SK-N-SH (cell line): ENCODE measurements at regions not wholly inside any gene's neighbourhood (a gene's known extent, or its start where the extent isn't known, plus 50 kb on each side); places are given as distances from the start of the nearest gene placed in this dataset.

Source experiments
- CTCF ChIA-PET: fragments of 300-600, 350-600 bp; formaldehyde crosslinking; extraction: SDS; loops from one replicate; lab custom pipeline; 2021; lab: Yijun Ruan, JAX
- POLR2A ChIA-PET: fragments of 350-600 bp; sonication (Branson Sonifier 250); formaldehyde crosslinking; extraction: SDS; loops from one replicate; lab custom pipeline; 2020; ENCODE audit warnings: antibody characterized with exemption, inconsistent platforms; lab: Yijun Ruan, JAX
- DNase-seq: peaks from one replicate; pipeline ENCODE4 v3.0.0; 2012
- H2AFZ ChIP-seq: fragments of 200-600 bp; sonication (generic); 2 replicates; pipeline ENCODE4 v1.8.1; 2016; ENCODE audit warnings: antibody characterized with exemption, mild to moderate bottlenecking, low read depth
- H3F3A ChIP-seq: fragments of 200-600 bp; sonication (generic); replicated peaks from 2 replicates; pipeline ENCODE3; 2016; ENCODE audit warnings: antibody characterized with exemption, mild to moderate bottlenecking; ENCODE audit not compliant: insufficient read depth
- H3K27ac ChIP-seq, 2 experiments: fragments of 200-500 bp in 1 of 2; fragments of 200-600 bp in 1 of 2; sonication (Bioruptor generic) in 1 of 2; sonication (generic), shearing (Covaris generic) in 1 of 2; 2 replicates each; pipeline versions ENCODE4 v1.5.1 to v1.6.1; 2014 to 2016; ENCODE audit warnings: low read depth in 2 of 2, inconsistent platforms in 1 of 2, low read length in 1 of 2, mild to moderate bottlenecking in 1 of 2, mixed read lengths in 1 of 2
- H3K27me3 ChIP-seq: fragments of 200-600 bp; sonication (generic), shearing (Covaris generic); 2 replicates; pipeline ENCODE4 v1.6.1; 2016; ENCODE audit warnings: mixed run types; ENCODE audit not compliant: insufficient read depth
- H3K36me3 ChIP-seq, 2 experiments: fragments of 200-500 bp in 1 of 2; fragments of 200-600 bp in 1 of 2; sonication (Bioruptor generic) in 1 of 2; sonication (generic) in 1 of 2; replicated peaks in 1 of 2; 2 replicates each; pipeline versions ENCODE3 to v1.5.1; 2014 to 2016; ENCODE audit warnings: low read length in 1 of 2, mild to moderate bottlenecking in 1 of 2; ENCODE audit not compliant: insufficient read depth in 2 of 2, control insufficient read depth in 1 of 2
- H3K4me1 ChIP-seq, 2 experiments: fragments of 200-500 bp in 1 of 2; fragments of 200-600 bp in 1 of 2; sonication (Bioruptor generic) in 1 of 2; sonication (generic), shearing (Covaris generic) in 1 of 2; 2 replicates each; pipeline versions ENCODE4 v1.5.1 to v1.6.1; 2014 to 2016; ENCODE audit warnings: low read depth in 1 of 2, low read length in 1 of 2, mixed run types in 1 of 2; ENCODE audit not compliant: insufficient read depth in 2 of 2, control insufficient read depth in 1 of 2
- H3K4me2 ChIP-seq: fragments of 200-600 bp; sonication (generic), shearing (Covaris generic); 2 replicates; pipeline ENCODE4 v1.6.1; 2017; ENCODE audit warnings: mixed run types
- H3K4me3 ChIP-seq, 2 experiments: fragments of 200-500 bp in 1 of 2; fragments of 200-600 bp in 1 of 2; sonication (Bioruptor generic) in 1 of 2; sonication (generic), shearing (Covaris generic) in 1 of 2; 2 replicates each; pipeline versions ENCODE4 v1.5.1 to v1.8.1; 2014 to 2016; ENCODE audit warnings: low read depth in 2 of 2, inconsistent platforms in 1 of 2, low read length in 1 of 2, mild to moderate bottlenecking in 1 of 2, mixed read lengths in 1 of 2, moderate library complexity in 1 of 2
- H3K79me2 ChIP-seq: fragments of 200-600 bp; sonication (generic); 2 replicates; pipeline ENCODE4 v1.8.1; 2017; ENCODE audit warnings: mild to moderate bottlenecking; ENCODE audit not compliant: insufficient read depth
- H3K9ac ChIP-seq: fragments of 200-600 bp; sonication (generic); 2 replicates; pipeline ENCODE4 v1.6.1; 2017; ENCODE audit warnings: mixed run types
- H3K9me2 ChIP-seq: fragments of 200-600 bp; sonication (generic); 2 replicates; pipeline ENCODE4 v1.6.1; 2017; ENCODE audit warnings: mixed run types
- H3K9me3 ChIP-seq: fragments of 200-600 bp; sonication (generic); 2 replicates; pipeline ENCODE4 v1.6.1; 2017; ENCODE audit warnings: mixed run types, mild to moderate bottlenecking, moderate library complexity
- H4K20me1 ChIP-seq: fragments of 200-600 bp; sonication (generic); 2 replicates; pipeline ENCODE4 v1.6.1; 2017; ENCODE audit warnings: mild to moderate bottlenecking, mixed run types; ENCODE audit not compliant: insufficient read depth
- CHD2 ChIP-seq: fragments of 150-350 bp; IDR thresholded peaks from 2 replicates; pipeline ENCODE4 v1.6.1; 2018; ENCODE audit warnings: low read length; ENCODE audit not compliant: partially characterized antibody
- CTCF ChIP-seq: fragments of 200-600 bp; sonication (generic); IDR thresholded peaks from 2 replicates; pipeline ENCODE4 v1.6.1; 2017; ENCODE audit warnings: antibody characterized with exemption, mild to moderate bottlenecking, moderate library complexity
- EP300 ChIP-seq, 2 experiments: IDR thresholded peaks; 2 replicates each; pipeline versions ENCODE4 v1.4.0 to v1.6.1; 2012; ENCODE audit warnings: borderline replicate concordance in 1 of 2, low read depth in 1 of 2, low read length in 1 of 2
- FOSL2 ChIP-seq: IDR thresholded peaks from 2 replicates; pipeline ENCODE4 v1.4.0; 2012; ENCODE audit warnings: low read depth, mild to moderate bottlenecking, moderate library complexity, borderline replicate concordance
- FOXJ3 ChIP-seq: sonication (generic); formaldehyde crosslinking; IDR thresholded peaks from 2 replicates; pipeline ENCODE4 v1.5.1; 2020; ENCODE audit warnings: mild to moderate bottlenecking, missing genetic modification reagents
- FOXM1 ChIP-seq: IDR thresholded peaks from 2 replicates; pipeline ENCODE4 v1.4.0; 2012; ENCODE audit warnings: low read depth, mild to moderate bottlenecking
- GATA2 ChIP-seq: sonication (generic); formaldehyde crosslinking; IDR thresholded peaks from 2 replicates; pipeline ENCODE4 v1.5.0; 2020; ENCODE audit warnings: mild to moderate bottlenecking, missing genetic modification reagents
- JUND ChIP-seq: IDR thresholded peaks from 2 replicates; pipeline ENCODE4 v1.4.0; 2012
- MAX ChIP-seq: IDR thresholded peaks from 2 replicates; pipeline ENCODE4 v1.4.0; 2012; ENCODE audit warnings: low read depth
- MEF2A ChIP-seq: IDR thresholded peaks from 2 replicates; pipeline ENCODE4 v1.4.0; 2012; ENCODE audit warnings: low read depth, borderline replicate concordance
- MXI1 ChIP-seq: IDR thresholded peaks from 2 replicates; pipeline ENCODE4 v1.6.1; 2012; ENCODE audit warnings: mild to moderate bottlenecking, low read depth, low read length, improper control_type of control experiment
- NFIC ChIP-seq: IDR thresholded peaks from 2 replicates; pipeline ENCODE4 v1.4.0; 2012; ENCODE audit warnings: borderline replicate concordance
- NRF1 ChIP-seq: IDR thresholded peaks from 2 replicates; pipeline ENCODE4 v1.6.1; 2012; ENCODE audit warnings: low read depth, mild to moderate bottlenecking, low read length
- POLR2AphosphoS5 ChIP-seq: IDR thresholded peaks from 2 replicates; pipeline ENCODE4 v1.6.1; 2012; ENCODE audit warnings: low read depth, low read length
- RAD21 ChIP-seq: IDR thresholded peaks from 2 replicates; pipeline ENCODE4 v1.6.1; 2012; ENCODE audit warnings: mild to moderate bottlenecking, low read length
- RCOR1 ChIP-seq: fragments of 150-350 bp; IDR thresholded peaks from 2 replicates; pipeline ENCODE4 v1.6.1; 2017; ENCODE audit warnings: antibody characterized with exemption, low read length
- RFX5 ChIP-seq: IDR thresholded peaks from 2 replicates; pipeline ENCODE4 v1.6.1; 2012; ENCODE audit warnings: mild to moderate bottlenecking, improper control_type of control experiment, low read length
- TCF12 ChIP-seq: IDR thresholded peaks from 2 replicates; pipeline ENCODE4 v1.4.0; 2012
- TEAD4 ChIP-seq: IDR thresholded peaks from 2 replicates; pipeline ENCODE4 v1.4.0; 2012; ENCODE audit warnings: mild to moderate bottlenecking, borderline replicate concordance; ENCODE audit not compliant: insufficient read depth
- WGBS: methylation state at CpG from one replicate; pipeline ENCODE4 v1.1.6; 2017; ENCODE audit warnings: low lambda C conversion rate; 5-methylcytosine and 5-hydroxymethylcytosine counted together
- TF ChIP-seq, protein P1 (sequence below): IDR thresholded peaks from 2 replicates; pipeline ENCODE4 v1.4.0; 2012; ENCODE audit warnings: low read depth, borderline replicate concordance

DNA sequence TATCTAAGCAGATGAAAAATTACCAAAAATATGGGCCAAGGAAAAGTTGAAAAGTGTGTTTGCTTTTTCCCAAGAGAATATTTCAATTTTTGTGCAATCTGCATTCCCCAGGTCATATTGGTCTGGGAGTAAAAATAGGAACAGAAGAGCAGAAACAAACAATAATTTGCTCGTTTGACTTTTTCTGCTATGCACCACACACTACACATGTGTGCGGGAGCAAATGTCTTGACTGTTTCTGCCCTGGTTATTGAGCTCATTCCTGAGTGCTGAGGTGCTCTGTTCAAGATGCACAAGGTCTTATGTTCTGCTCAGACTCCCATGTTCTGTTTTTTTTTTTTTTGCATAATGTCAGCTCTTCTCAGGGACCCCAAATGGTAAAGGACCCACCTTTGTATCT is 298.0 kb upstream of the MME start:
- H3K9ac ChIP-seq = no peak overlapping the region
- H3K79me2 ChIP-seq = no peaks in the 10 kb centered on the region
- CTCF ChIA-PET = no interaction called here
- no peak for DNase-seq
- no peaks in the 10 kb centered on the region for H3K9me2 ChIP-seq
- TF ChIP-seq CTCF (no peak), JUND (no peak), FOXJ3 (CRISPR knock-in tag) (no peak), FOSL2 (no peak), NFIC (no peak), NRF1 (no peak), RFX5 (no peak), RCOR1 (no peak), MAX (no peak), GATA2 (no peak), TCF12 (no peak)
- 38% methylated on average over 2 of the region's 2 CpGs for whole genome bisulfite sequencing
- no peak overlapping the region for H3K4me3 ChIP-seq
- no peaks in the 10 kb centered on the region for H3K27me3 ChIP-seq
- H3K36me3 ChIP-seq = no peaks in the 10 kb centered on the region
- no peaks in the 10 kb centered on the region for H4K20me1 ChIP-seq
- H3K27ac ChIP-seq = peak overlapping the region in 1 of 2 experiments; percentile 62; a peak in 1 of 4 replicates
- no peak overlapping the region for H3K4me2 ChIP-seq
- no peak overlapping the region for H2AFZ ChIP-seq
- POLR2A ChIA-PET = no interaction called here
- peaks cover 3% of the 10 kb centered on the region for H3F3A ChIP-seq
- H3K4me1 ChIP-seq = 0 out of 4 replicates have a peak, but pooled peaks cover 0 to 6% of the 10 kb centered on the region in 2 experiments
- H3K9me3 ChIP-seq = no peaks in the 10 kb centered on the region

- Histone ChIP-seq H2AFZ (no peak overlapping the region), H3K4me3 (no peak overlapping the region), H3K36me3 (no peaks in the 10 kb centered on the region), H3K4me2 (no peak overlapping the region), H3K9me3 (no peaks in the 10 kb centered on the region), H3F3A (peaks cover under 1% of the 10 kb centered on the region), H3K4me1 (0 out of 4 replicates have a peak, but pooled peaks cover 0 to under 1% of the 10 kb centered on the region in 2 experiments), H3K79me2 (no peaks in the 10 kb centered on the region), H3K9me2 (no peaks in the 10 kb centered on the region), H3K27me3 (no peaks in the 10 kb centered on the region), H3K27ac (peak overlapping the region in 1 of 2 experiments; percentile 62; a peak in 1 of 4 replicates), H4K20me1 (no peaks in the 10 kb centered on the region), H3K9ac (no peak overlapping the region)
- ChIA-PET POLR2A (no interaction called here), CTCF (no interaction called here)
- no peak for DNase-seq
- peak; percentile 42 for TF ChIP-seq CTCF
- TF ChIP-seq, protein P1, sequence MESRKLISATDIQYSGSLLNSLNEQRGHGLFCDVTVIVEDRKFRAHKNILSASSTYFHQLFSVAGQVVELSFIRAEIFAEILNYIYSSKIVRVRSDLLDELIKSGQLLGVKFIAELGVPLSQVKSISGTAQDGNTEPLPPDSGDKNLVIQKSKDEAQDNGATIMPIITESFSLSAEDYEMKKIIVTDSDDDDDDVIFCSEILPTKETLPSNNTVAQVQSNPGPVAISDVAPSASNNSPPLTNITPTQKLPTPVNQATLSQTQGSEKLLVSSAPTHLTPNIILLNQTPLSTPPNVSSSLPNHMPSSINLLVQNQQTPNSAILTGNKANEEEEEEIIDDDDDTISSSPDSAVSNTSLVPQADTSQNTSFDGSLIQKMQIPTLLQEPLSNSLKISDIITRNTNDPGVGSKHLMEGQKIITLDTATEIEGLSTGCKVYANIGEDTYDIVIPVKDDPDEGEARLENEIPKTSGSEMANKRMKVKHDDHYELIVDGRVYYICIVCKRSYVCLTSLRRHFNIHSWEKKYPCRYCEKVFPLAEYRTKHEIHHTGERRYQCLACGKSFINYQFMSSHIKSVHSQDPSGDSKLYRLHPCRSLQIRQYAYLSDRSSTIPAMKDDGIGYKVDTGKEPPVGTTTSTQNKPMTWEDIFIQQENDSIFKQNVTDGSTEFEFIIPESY = no peak
- peak; percentile 59; the same call in 1 of the 2 replicates for TF ChIP-seq POLR2AphosphoS5
- TF ChIP-seq EP300 (IDR thresholded peaks at IDR 0.05; ENCODE audit: borderline replicate concordance in 1 of 2, low read depth in 1 of 2, low read length in 1 of 2) = no peak; a peak in 1 of 4 replicates
- peak; percentile 86; the same call in 1 of the 2 replicates for TF ChIP-seq TCF12
- no peak for TF ChIP-seq CHD2
- no peak for TF ChIP-seq MXI1
- TF ChIP-seq TEAD4 = peak; percentile 26; the same call in 1 of the 2 replicates
- TF ChIP-seq FOSL2 = no peak
- no peak for TF ChIP-seq RFX5
- TF ChIP-seq MEF2A = no peak
- 0 out of 2 replicates have a peak, but pooled peaks have one; percentile 22 for TF ChIP-seq FOXM1
- no peak for TF ChIP-seq RAD21
- 26% methylated on average over 3 of the region's 3 CpGs for WGBS
These were observed 298.5 kb upstream of the MME start for GRCh38 chr3:154781595-154781994.
